ENCODE measurements at regions not wholly inside any gene's neighbourhood (a gene's known extent, or its start where the extent isn't known, plus 50 kb on each side); places are given as distances from the start of the nearest gene placed in this dataset.

DNA sequence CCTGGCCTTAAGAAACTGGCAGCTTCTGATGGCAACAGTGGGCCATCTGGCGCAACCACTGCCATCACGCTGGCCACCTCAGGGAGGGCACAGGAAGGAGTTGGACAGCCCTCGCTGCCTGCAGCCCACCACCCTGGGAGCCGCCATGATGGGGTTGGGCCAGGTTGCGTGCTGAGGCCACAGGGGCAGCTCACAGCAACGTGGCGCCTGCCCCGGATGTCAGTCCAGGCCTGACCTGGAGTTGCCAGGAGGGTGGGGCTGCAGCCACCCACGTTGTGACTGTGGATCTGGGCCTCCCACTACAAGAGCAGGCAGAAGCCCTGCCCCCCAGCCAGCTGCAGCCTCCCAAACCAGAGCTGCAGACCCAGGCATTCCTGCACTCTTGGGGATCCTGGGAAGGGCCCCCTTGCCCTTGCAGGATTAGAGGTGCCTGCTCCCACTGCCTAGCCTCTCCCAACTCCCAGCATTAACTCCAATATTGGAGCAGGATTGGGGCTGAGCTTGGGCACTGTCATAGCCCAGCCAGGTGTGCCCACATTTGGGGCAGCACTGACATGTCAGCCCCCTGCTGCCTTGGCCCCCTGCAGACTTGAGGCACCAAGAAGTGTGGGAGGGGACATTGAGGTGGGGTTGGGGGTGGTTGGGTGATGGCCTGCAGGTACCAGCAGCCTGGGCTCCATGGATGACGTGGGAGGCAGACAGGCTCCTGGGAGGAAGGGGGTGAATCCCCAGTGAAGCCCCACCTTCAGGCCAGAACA lies 468.9 kb upstream of the CCDC54 start:
- H4K20me1 ChIP-seq (ENCODE audit: low read depth), result no peaks in the 10 kb centered on the region
- no peaks in the 10 kb centered on the region for H3K36me3 Mint-ChIP-seq

DNA sequence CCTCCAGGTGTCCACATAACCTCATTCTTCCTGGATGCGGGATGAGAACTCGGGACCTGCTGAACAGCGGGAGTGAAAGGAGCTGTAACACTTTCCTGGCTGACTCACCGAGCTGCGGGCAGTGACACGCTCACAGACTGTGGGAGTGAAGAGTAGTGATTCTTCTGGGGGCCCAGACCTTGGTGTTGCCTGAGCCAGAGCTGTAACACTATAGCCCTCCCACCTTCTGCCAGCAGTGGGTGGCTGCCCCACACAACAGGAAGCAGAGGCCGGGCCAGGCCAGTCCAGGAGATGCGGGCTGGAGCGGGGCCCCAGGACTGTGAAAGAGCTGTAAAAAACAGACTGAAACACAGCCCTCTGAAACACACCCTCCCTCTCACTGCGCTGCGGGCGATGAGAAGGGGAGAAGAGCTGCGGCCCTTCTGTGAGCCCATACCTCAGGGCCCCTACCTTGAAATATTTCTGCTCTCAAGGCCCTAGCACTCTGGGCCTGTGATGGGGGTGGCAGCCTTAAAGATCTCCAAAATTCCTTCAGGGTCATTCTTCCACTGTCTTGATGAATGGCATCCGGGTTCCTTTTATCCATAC lies 464.0 kb upstream of the CCDC54 start:
- Mint-ChIP-seq H3K4me3 (no peak overlapping the region), H3K4me1 (peaks cover 16% of the 10 kb centered on the region), H3K9me3 (peaks cover 4% of the 10 kb centered on the region), H3K27me3 (ENCODE audit: insufficient read depth, low read depth) (peaks cover 2% of the 10 kb centered on the region), H3K36me3 (no peaks in the 10 kb centered on the region), H3K27ac (peak overlapping the region; percentile 10)
- peak overlapping the region; percentile 99 for H2AFZ ChIP-seq (replicated peaks)
- TF ChIP-seq, protein P1, sequence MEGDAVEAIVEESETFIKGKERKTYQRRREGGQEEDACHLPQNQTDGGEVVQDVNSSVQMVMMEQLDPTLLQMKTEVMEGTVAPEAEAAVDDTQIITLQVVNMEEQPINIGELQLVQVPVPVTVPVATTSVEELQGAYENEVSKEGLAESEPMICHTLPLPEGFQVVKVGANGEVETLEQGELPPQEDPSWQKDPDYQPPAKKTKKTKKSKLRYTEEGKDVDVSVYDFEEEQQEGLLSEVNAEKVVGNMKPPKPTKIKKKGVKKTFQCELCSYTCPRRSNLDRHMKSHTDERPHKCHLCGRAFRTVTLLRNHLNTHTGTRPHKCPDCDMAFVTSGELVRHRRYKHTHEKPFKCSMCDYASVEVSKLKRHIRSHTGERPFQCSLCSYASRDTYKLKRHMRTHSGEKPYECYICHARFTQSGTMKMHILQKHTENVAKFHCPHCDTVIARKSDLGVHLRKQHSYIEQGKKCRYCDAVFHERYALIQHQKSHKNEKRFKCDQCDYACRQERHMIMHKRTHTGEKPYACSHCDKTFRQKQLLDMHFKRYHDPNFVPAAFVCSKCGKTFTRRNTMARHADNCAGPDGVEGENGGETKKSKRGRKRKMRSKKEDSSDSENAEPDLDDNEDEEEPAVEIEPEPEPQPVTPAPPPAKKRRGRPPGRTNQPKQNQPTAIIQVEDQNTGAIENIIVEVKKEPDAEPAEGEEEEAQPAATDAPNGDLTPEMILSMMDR (IDR thresholded peaks at IDR 0.05), result no peak
- TF ChIP-seq EZH2phosphoT487 (IDR thresholded peaks at IDR 0.05), result no peak
- TF ChIP-seq EZH2 (IDR thresholded peaks at IDR 0.05), result no peak
- peak overlapping the region; percentile 58 for H3K4me2 ChIP-seq
- H4K20me1 ChIP-seq (ENCODE audit: low read depth), result no peaks in the 10 kb centered on the region
- H3K27ac ChIP-seq, result no peak overlapping the region
- no peak overlapping the region for H3K4me3 ChIP-seq
- H3K36me3 ChIP-seq, result no peaks in the 10 kb centered on the region
- H3K79me2 ChIP-seq (ENCODE audit: low read depth), result no peaks in the 10 kb centered on the region
- DNase-seq (ENCODE audit: low spot score), result peak; percentile 33
- H3K9ac ChIP-seq, result no peak overlapping the region
- H3K9me3 ChIP-seq (ENCODE audit: low read depth), result no peaks in the 10 kb centered on the region
- no peaks in the 10 kb centered on the region for H3K27me3 ChIP-seq
- H3F3A ChIP-seq (ENCODE audit: low read depth), result peaks cover 10% of the 10 kb centered on the region
- peaks cover 20% of the 10 kb centered on the region for H3K4me1 ChIP-seq

More for the DNA sequence above, 468.9 kb upstream of the CCDC54 start:
- DNase-seq (ENCODE audit: low spot score), result no peak
- peaks cover 10% of the 10 kb centered on the region for H3F3A ChIP-seq (ENCODE audit: low read depth)
- H3K9ac ChIP-seq, result no peak overlapping the region
- Mint-ChIP-seq H3K27me3 (ENCODE audit: insufficient read depth, low read depth) (peaks cover 2% of the 10 kb centered on the region), H3K4me1 (peaks cover 2% of the 10 kb centered on the region), H3K27ac (no peak overlapping the region), H3K4me3 (no peak overlapping the region), H3K9me3 (peaks cover 4% of the 10 kb centered on the region)
- no peaks in the 10 kb centered on the region for H3K79me2 ChIP-seq (ENCODE audit: low read depth)
- peaks cover 6% of the 10 kb centered on the region for H3K4me1 ChIP-seq
- H3K4me2 ChIP-seq, result no peak overlapping the region
- H3K36me3 ChIP-seq, result no peaks in the 10 kb centered on the region
- H3K27me3 ChIP-seq, result no peaks in the 10 kb centered on the region
- no peaks in the 10 kb centered on the region for H3K9me3 ChIP-seq (ENCODE audit: low read depth)
- H3K27ac ChIP-seq, result no peak overlapping the region
- no peak overlapping the region for H3K4me3 ChIP-seq
- no peak overlapping the region for H2AFZ ChIP-seq (replicated peaks)
- TF ChIP-seq, protein P1 (IDR thresholded peaks at IDR 0.05), result no peak
- TF ChIP-seq EZH2phosphoT487 (IDR thresholded peaks at IDR 0.05) (no peak), EZH2 (IDR thresholded peaks at IDR 0.05) (no peak)

DNA sequence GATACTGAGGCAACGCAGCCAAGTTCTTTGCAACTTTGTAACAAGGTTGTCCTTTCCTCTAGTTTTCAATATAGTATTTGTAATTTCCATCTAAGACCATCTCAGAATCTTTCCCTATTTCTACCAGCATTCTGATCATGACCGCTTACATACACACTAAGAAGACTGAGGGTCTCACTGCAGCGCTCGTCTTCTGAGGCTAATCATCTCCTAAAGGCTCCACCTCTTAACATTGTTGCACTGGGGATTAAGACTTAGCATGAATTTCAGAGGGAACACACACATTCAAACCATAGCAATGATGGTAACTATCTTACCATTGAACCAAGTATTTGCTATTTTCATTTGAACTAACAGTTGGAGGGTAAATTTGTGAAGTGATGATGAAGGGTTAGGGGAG lies 463.3 kb upstream of the CCDC54 start:
- no peaks in the 10 kb centered on the region for H3K36me3 Mint-ChIP-seq
- H3K4me1 Mint-ChIP-seq, result peaks cover 16% of the 10 kb centered on the region
- TF ChIP-seq EZH2phosphoT487 (IDR thresholded peaks at IDR 0.05), result no peak
- H3K9me3 Mint-ChIP-seq, result peaks cover 4% of the 10 kb centered on the region
- no peaks in the 10 kb centered on the region for H3K9me3 ChIP-seq (ENCODE audit: low read depth)
- no peaks in the 10 kb centered on the region for H3K27me3 ChIP-seq
- peaks cover 20% of the 10 kb centered on the region for H3K4me1 ChIP-seq
- no peak overlapping the region for H3K4me3 ChIP-seq
- no peak overlapping the region for H3K4me3 Mint-ChIP-seq
- H3K27ac ChIP-seq, result no peak overlapping the region
- no peak overlapping the region for H2AFZ ChIP-seq (replicated peaks)
- peak overlapping the region; percentile 8 for H3K27ac Mint-ChIP-seq
- no peak overlapping the region for H3K4me2 ChIP-seq
- DNase-seq (ENCODE audit: low spot score), result peak; percentile 10
- H3F3A ChIP-seq (ENCODE audit: low read depth), result peaks cover 10% of the 10 kb centered on the region
- H4K20me1 ChIP-seq (ENCODE audit: low read depth), result no peaks in the 10 kb centered on the region
- H3K9ac ChIP-seq, result no peak overlapping the region
- no peaks in the 10 kb centered on the region for H3K36me3 ChIP-seq
- peaks cover 2% of the 10 kb centered on the region for H3K27me3 Mint-ChIP-seq (ENCODE audit: insufficient read depth, low read depth)
- no peaks in the 10 kb centered on the region for H3K79me2 ChIP-seq (ENCODE audit: low read depth)

DNA sequence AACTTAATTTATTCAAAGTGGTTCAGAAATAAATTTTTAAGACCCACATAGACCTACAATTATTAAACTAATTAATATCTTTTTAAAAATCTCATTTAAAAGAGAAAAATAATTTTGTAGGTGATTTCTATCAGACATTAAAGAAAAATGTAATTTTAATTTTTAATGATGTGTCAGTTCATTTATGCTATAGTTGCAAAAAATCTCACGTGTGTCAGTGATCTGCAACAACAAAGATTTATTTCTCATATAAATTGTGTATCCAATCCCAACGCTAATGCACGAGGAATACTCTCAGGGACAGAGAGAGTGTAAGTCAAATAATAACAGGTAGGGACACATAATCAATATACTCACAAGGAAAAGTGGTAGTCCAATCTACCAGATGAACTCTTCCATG lies 456.6 kb upstream of the CCDC54 start:
- H3K27me3 ChIP-seq, result no peaks in the 10 kb centered on the region
- H3K27me3 Mint-ChIP-seq (ENCODE audit: insufficient read depth, low read depth), result no peaks in the 10 kb centered on the region
- no peaks in the 10 kb centered on the region for H3K9me3 ChIP-seq (ENCODE audit: low read depth)
- no peak overlapping the region for H3K9ac ChIP-seq
- H3K4me1 ChIP-seq, result no peaks in the 10 kb centered on the region
- no peaks in the 10 kb centered on the region for H4K20me1 ChIP-seq (ENCODE audit: low read depth)
- H3K4me3 ChIP-seq, result no peak overlapping the region
- no peak overlapping the region for H3K27ac Mint-ChIP-seq
- H3K27ac ChIP-seq, result no peak overlapping the region
- H3K79me2 ChIP-seq (ENCODE audit: low read depth), result no peaks in the 10 kb centered on the region
- no peaks in the 10 kb centered on the region for H3F3A ChIP-seq (ENCODE audit: low read depth)
- no peak for TF ChIP-seq EZH2 (IDR thresholded peaks at IDR 0.05)
- TF ChIP-seq, protein P1 (IDR thresholded peaks at IDR 0.05), result no peak
- no peak for TF ChIP-seq EZH2phosphoT487 (IDR thresholded peaks at IDR 0.05)
- no peak overlapping the region for H3K4me3 Mint-ChIP-seq
- H3K36me3 Mint-ChIP-seq, result no peaks in the 10 kb centered on the region
- H3K36me3 ChIP-seq, result no peaks in the 10 kb centered on the region
- H2AFZ ChIP-seq (replicated peaks), result no peak overlapping the region
- no peaks in the 10 kb centered on the region for H3K9me3 Mint-ChIP-seq
- H3K4me2 ChIP-seq, result no peak overlapping the region
- H3K4me1 Mint-ChIP-seq, result no peaks in the 10 kb centered on the region
- DNase-seq (ENCODE audit: low spot score), result no peak

All from neural progenitor cell (in vitro differentiated cells).